GM19035 (cell line): ENCODE measurements at regions not wholly inside any gene's neighbourhood (a gene's known extent, or its start where the extent isn't known, plus 50 kb on each side); places are given as distances from the start of the nearest gene placed in this dataset.

Experiments
- ATAC-seq: cut with Tn5 transposase; IDR thresholded peaks from one replicate; pipeline ENCODE4 v1.9.1; 2021; ENCODE audit not compliant: unreplicated experiment

DNA sequence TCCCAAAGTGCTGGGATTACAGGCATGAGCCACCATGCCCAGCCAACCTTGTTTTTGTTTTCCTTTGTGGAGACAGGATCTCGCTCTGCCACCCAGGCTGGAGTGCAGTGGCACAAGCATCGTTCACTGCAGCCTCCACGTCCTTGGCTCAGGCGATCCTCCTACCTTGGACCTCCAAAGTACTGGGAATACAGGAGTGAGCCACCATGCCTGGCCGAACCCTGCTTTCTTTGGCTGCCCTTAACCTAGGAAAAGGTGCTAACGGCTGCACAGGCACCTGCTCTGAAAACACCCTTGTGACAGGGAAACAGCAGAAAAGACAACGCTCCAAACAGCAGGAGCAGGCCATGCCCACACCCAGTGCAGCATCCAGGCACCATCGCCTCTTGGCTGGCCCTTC is 71.9 kb downstream of the OAT start:
- ATAC-seq, result no peak

DNA sequence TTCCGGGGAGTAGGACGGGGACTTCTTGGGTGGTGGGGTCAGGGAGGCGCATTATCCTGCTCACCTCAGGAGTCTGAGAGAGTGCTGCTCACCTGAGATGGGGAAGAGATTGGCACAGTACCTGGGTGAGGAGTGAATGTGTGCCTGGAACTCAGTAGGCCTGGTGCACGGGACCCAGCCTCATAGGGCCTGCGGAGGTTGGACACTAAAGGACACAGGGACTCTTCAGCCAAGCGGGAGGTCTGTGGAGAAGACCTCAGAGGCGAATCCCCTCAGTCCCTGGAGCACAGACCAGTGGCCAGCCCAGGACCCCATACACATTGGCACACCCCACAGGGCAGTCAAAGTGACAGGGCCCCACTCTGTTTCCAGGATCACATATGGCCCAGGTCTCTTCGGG is 73.2 kb downstream of the OAT start:
- ATAC-seq, result no peak

DNA sequence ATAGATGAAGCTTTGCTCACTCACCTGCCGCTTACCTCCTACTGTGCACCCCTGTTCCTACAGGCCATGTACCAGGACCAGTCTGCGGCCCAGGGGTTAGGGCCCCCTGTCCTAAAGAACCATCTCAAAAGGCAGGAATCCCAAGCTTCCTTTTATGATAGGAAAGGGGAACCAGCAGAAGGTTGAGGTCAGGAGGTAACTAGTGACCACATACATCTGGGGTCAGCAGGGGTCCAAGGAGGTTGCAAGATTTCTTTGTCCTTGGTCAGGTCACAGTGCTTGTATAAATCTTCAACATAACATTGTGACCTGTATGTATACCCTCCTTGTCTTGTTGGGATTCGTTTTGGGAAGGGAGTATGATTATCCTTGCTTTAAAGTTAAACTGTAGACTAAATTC is 73.8 kb downstream of the OAT start:
- no peak for ATAC-seq

DNA sequence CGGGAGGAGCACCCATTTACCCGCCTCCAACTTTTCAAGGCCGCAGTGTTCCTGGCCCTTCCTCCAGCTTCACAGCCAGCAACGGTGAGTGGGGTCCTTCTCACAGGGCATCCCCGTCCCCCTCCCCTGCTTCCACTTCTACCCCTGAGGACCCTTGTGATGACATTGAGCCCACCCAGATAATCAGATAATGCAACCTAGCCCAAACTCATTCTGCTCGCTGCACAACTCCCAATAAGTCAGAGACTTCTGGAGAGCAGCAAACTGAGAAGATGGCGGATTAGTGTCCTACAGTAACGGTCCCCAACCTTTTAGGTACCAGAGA is 74.5 kb downstream of the OAT start:
- no peak for ATAC-seq

DNA sequence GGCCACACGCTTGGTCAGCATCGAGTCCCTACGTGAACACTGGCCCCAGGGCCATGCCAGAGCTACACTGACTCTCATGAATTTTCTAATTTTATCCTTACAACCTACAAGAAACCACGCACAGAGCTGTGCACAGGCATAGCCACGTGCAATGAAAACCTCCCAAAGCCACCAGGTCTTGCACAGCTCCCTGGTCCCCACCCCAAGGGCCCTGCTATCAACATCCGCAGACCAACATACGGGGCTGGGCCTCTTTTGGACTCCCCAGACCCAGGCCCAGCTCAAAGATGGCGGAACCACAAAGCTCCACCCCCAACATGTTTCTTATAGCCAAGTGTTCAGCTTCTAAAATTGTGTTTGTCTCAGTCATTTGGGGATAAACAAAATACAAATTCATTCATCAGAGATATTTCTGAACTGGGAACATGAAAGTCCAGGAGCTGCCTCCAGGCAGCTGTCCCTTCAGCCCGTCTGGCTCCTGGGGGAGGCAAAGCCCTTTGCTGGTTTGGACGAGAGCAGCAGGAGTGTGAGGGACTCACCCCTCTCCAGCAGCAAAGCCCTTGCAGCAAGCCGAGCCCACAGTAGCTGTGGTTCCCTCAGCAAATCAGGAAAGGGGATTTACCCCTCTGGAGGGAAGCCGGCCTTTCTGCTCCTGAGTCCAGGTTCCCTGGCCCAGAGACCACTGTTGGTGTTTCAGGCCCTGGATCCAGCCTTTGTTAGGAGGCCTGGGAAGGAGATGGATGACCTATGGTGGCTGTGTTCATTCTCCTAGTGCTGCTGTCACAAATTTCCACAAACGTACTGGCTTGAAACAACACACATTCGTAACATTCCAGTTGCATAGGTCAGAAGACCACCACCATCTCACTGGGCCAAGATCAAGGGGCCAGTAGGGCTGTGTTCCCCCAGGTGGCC is 75.1 kb downstream of the OAT start:
- ATAC-seq, result no peak

DNA sequence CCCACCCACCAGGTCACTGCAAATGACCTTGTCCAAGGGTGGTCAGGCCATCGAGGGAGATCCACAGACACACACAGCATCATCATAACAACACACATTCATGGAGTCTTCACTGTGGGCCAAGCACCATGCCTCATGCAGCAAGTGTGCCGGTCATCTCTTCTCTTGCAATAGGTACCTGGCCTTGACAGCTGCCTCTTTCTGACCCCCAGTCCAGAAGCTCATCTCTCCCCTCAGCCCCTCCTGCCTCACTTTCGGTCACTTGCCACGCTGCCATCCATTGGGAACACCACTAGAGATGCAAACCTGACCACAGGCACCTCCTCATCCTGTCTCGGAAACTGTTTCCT is 75.9 kb downstream of the OAT start:
- no peak for ATAC-seq

DNA sequence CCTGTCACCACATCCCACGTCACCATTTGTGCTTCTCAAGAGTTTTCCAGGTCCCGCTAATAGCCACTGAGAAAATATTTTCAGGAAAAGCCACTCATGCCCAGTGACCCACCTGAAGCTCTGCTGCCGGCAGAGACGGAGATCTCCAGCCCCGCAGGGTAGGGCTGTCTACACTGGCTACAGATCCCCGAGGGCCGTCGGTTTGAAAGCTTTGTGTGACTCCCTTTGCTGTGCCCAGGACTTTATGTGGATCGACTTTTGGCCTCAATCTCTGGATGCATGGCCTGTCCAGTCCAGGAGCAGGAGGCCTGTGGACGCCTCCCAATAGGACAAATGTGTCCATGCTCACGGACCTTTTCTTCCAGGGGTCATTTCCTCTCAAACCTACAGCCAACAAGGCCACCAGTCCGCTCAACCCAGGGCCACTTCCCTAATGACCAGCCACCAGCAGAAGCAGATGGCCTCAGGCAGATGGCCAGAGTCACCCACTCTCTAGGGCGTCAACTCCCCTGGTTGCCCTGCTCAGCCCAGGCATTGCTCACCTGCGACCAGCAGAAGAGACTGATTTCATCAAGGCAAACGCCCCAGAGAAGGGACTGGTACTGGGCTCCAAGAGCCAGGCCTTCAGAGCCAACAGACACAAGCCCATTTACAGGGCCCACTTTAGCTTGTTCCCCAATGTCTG is 76.4 kb downstream of the OAT start:
- no peak for ATAC-seq

DNA sequence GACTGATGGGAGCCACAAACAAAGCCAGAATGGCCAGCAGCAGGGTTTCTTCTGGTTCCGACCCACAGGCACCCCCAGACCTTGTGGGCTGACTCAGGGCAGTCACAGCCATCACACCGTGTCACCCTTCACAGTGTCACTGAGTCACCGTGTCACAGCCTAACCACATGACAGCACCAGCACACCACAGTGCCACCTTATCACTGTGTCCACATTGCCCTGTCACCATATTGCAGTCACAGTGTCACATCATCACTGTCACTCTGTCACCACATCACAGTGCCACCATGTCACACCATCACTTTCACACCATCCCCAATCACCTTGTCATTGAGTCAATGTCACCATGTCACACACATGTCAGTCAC is 77.0 kb downstream of the OAT start:
- no peak for ATAC-seq

DNA sequence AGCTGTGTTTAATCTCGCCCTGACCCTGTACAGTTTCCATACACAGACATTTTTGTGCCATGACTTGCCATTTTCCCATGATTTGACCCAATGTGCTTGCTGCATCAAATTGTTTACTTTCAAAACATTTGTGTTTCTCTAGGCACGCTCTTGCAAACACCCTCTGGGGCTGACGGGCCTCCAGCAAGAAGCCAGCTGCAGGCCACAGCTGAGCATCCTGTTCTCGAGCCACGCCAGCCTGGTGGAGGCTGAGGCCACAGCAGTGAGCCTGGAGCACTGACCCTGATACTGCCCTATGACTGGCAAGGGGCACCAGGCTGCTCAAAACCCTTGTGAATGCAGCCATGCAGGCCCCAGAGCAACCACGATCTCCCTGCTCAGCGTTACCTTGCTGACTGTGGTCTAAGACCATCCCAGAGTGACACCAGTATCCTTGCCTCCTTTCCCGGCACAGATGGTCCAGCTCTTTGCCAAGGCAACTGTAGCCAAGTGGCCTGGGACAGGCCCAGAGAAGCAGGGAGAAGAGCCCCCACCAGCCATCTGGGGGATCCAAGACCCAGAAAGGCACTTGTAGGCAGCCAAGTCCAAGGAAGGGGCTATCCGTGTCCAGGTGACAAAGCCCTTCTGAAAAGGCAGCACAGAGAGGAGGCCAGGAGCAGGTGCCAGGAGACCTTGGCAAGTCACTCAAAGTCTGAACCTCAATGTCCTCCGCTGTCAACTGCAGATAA is 78.5 kb downstream of the OAT start:
- no peak for ATAC-seq

DNA sequence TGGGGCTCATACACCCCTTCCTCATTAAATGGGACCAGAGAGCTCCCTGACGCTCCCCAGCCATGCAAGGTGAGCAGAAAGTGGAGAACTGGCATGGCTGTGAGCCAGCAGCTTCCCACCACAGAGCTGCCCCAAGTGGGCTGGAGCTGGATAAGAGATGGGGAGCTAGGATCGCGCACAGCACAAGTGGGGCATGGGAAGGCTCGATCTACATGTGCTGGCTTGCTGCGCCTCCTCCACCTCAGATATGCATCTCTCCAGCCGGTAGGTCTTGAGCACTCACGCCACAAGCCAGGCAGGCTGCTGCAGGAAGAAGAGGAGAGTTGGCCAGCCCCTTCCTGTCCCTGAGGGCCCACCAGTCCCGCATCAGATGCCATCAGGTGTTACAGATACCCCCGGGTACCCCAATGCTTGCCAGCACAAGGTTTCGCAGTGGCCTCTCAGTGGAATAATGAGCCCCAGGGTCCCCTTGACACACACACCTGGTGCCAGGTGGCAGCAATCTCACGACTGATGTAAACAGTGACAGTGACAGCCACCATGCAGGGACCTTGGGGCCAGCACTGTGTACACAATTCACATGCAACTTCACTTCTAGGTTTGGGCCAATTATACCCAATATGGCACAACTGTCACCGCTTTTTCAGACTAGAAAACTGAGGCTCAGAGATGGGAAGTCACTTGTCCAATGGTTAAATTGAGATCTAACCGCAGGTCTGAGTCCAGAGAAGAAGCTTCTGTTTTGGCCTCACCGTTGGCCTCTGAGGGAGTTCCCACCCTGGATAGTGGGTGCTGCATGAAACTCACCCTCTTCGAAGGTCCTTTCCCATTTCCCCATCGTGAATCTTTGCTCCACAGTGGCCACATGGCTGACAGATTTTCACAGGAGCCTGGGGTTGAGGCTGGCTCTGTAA is 79.3 kb downstream of the OAT start:
- no peak for ATAC-seq

DNA sequence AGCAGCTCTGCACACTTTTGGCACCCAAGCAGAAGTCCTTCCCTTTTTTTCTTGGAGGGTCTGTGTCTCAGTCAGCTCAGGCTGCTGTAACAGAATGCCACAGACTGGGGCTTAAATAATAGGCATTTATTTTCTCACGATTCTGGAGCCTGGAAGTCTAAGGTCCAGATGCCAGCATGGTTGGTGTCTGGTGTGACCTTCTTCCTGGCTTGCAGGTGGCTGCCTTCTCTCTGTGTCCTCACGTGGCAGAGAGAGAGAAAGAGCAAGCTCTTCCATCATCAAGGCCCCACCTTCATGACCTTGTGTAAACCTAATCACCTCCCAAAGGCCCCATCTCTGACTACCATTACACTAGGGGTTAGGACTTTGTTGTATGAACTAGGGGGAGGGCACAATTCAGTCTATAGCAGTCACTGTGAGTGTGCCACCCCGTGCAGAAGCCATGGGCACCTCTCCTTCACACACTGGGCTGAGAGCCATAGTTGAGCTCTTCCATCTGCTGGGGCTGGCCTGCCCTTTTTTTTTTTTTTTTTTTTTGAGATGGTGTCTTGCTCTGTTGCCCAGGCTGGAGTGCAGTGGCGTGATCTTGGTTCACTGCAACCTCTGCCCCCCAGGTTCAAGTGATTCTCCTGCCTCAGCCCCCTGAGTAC is 80.3 kb downstream of the OAT start:
- no peak for ATAC-seq

DNA sequence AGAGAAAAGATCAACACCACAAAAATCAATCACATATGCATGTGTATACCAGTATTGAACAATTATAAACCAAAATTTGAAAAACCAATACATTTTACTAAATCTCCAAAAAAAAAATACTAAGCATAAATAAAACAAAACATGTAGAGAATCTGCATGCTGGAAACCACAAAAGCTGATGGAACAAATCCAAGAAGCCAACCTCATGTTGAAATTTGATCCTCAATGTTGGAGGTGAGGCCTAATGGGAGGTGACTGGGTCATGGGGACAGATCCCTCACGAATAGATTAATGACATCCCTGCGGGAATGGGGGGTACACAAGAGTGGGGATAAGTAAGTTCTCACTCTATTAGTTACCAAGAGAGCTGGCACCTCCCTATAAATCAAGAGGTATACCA is 82.5 kb downstream of the OAT start:
- no peak for ATAC-seq

DNA sequence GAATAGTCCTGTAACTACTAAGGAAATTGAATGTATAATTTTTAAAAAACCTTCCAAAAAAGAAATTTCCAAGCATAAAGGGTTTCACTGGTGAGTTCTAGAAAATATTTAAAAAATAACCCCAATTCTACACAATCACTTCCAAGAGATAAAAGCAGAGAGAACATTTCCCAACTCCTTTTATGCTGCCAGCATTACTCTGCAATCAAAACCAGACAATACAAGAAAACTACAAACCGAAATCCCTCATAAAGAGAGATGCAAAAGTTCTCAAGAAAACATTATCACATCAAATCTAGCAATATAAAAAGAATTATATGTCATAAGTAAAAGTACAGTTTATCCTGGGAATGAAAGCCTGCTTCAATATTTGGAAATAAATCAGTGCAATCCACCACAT is 84.8 kb downstream of the OAT start:
- ATAC-seq, result no peak

DNA sequence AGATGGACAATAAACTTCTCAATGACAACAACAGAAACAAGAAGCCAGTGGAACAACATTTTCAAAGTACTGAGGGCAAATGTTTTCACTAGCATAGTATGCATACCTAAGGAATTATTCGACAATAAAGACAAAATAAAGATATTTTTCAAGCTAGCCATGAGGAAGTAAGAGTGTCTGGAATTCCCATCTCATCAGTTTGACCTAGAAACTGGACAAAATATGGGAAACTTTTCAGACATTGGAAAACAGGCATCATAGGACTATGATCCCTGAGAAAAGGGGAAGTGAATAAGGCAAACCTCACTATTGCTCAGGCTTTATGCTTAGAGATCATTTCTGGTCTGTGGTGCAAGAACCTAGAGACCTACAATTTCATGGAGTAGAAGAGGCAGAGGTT is 86.3 kb downstream of the OAT start:
- ATAC-seq, result no peak

DNA sequence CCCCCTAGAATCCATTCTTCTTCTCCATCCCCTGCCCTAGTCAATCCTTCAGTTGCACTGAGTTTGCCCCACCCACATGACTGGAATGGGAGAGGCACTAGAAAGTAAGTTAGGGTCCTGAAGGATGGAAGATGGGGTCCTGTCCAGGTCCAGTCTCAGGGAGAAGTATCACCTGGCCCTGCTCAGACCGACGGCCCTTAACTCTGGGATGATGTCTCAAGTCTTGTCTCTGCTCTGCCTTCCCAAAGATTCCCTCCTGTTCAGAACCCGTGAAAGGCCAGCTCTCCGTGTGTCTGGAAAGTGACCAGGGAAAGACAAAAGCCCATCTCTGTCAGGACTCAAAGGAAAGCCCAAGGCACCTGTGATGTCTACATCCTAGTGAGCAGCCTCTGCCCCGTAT is 88.8 kb downstream of the OAT start:
- ATAC-seq, result no peak

DNA sequence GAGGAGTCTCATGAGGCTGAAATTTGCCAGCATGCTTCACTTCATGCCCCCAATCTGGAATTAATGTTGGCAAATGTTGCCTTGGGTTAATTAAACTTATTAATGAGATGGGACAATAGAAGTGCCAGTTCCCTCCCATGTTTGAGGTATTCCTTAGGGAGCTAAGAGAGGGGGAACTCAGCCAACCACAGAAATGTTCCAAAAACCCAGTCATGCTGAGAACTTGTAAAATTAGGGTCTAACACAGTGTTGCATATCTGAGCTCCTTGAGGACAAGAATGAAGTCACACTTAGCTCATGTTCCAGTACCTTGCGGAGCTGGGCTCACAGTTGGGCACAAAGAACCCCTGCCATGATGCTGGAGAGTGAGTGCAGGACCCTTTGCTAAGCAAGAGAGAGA is 89.4 kb downstream of the OAT start:
- no peak for ATAC-seq

DNA sequence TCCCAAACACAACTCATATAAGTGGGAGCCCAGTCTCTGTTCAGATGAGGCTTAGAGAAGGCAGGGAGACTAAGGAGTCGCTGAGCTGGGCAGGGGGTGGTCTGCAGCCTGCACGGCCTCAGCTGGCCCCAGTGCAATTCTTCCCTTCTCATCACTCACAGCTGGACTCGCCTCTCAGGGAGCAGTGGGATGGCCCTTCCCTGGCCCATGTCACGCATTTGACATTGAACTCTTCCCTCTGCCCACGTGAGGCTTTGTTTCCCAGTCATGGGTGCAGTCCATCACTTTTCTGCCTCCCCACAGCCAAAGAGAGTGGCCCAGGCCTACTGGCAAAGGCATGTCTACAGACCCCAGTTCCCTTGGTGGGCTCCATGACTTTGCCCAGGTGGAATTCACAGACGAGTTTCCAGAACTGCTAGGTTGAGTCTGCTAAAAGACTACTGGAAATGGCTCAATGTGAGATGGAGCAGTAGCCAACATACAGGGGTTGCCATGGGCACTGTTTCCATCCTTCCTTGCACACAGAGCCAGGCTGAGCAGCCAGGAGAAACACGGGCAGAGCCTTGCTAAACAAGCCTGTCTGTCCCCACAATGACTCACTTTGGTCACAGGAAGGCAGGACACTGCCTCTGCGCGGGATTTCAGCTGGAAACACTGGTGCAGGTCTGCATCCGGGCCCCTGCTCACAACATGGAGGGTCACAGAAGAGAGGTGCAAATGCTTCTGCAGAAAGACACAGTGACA is 90.1 kb downstream of the OAT start:
- no peak for ATAC-seq

DNA sequence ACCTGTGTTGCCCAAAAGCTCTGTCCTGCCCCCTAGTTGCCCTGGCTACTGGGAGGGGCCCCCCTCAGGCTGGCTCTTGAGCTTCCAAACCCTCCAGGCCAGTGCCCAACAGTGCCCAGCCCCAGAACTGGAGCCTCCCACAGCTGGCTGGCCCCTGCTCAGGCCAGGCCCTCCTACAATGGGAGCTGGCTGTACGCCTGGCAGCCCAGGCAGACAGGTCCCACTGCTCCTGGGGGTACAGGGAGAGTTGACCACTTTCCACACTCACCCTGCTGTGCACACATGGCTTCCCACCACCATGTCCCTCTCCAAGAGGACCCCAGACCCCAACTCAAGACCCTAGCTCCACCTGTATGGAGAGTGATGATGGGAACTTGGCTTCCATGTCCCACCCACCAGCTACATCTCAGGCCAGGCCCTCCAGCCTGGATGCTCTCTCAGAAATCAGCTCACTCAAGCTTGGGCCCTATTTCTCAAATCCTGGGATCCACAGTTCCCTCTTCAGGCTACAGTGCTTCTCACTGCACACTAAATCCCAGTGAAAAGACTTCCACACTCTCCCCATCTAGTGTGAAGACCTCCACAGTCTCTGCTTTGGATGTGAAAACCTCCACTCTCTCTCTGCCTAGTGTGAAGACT is 92.6 kb downstream of the OAT start:
- no peak for ATAC-seq

DNA sequence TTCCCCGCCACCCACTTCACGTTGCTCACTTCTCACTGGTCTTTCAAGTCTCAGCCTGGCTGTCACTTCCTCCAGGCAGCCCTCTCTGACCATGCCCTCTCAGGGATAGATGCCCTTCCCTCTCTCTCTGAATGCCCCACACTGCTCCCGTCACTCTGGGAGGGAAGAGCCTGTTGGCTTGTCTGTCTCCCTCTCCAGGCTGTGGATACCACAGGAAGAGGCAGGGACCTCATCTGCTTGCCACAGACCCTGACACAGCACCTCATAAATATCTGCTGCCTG is 93.1 kb downstream of the OAT start:
- no peak for ATAC-seq
